Left forelimb (tissue), 1 donor: ENCODE measurements at regions not wholly inside any gene's neighbourhood (a gene's known extent, or its start where the extent isn't known, plus 50 kb on each side); places are given as distances from the start of the nearest gene placed in this dataset.

Source experiments
- DNase-seq: peaks from one replicate; pipeline ENCODE4 v3.0.0-alpha.2; 2018; ENCODE audit warnings: low spot score

DNA sequence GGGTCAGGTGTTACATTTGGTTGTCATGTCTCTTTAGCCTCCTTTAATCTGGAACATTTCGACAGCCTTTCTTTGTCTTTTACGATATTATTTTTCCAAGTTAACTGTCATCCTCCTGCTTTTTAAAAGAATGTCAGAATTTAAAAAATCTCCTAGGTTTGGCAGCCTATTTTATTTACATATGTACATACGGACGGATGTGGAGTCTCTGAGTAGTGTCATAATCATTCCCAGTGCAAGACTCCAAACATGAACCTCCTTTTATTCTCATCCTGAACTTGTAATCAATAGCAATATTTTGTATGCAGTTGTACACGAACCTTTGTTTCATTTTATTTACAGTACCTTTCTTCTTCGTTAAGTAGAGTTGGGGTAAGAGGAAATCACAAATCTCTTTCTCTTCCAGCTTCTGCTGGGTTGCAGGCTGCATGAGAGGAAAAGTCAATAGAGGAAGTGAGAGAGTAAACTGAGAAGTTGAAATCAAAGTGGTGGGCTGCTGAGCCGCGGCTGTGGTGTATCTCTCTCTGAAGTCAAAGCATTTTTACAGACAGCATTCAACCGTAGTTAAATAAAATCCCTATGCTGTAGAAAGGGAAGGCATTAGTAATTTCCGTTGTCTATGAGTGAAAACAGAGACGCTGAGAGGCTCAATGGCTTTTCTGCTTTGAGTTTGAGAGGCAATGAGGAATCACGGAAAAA lies 53.9 kb upstream of the RPS6KA3 start:
- no peak for DNase-seq

DNA sequence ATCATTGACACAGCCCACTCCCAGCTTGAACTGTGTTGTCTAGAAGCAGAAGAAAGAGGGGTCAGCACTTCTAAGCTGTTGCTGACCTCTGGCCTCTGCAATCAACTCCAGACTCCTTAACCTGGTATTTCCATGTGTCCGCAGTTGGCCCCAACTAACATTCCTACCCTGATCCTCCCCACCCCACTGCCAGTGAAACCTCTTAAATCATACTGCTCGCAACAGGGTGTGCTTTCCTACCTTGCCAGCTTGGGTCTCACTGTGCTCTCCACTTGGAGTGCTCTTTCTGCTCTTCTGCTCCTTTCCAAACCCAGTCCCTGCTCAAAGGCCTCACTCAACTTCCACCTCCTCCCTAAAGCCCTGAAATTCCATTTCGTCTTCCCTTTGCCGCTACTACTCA lies 52.3 kb upstream of the RPS6KA3 start:
- DNase-seq = no peak

DNA sequence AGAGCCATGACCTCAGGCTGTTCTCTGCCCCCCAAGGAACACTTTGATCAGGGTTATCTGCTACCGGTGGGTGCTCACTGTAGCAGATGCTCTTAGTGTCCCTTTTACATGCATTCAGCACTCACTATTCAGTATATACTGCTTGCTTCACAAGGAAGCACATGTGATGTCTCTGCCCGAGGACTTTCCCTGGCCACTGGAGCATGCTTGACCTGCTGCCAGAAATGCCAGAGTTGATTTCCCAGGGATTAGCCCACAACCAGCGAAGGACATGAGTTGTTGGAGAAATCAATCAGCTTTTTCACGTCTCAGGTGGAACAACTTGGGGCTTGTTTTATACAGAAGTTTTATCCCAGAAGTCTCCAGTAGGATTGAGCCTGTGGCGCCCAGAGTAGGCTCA lies 51.2 kb upstream of the RPS6KA3 start:
- no peak for DNase-seq
